ENCODE measurements at regions not wholly inside any gene's neighbourhood (a gene's known extent, or its start where the extent isn't known, plus 50 kb on each side); places are given as distances from the start of the nearest gene placed in this dataset.
"Not testable (repeated sequence)": the region's sequence is repeated elsewhere in the genome, so short reads cannot be mapped to it uniquely, and the experiment has no call there.

- DNase-seq (ENCODE audit: low read depth in 3 of 3, low spot score in 1 of 3): no peak
Observed at GRCh38 chrY:12358337-12358736, 342.7 kb upstream of the USP9Y start.

- DNase-seq (ENCODE audit: low read depth in 3 of 3, low spot score in 1 of 3): no peak
Observed at GRCh38 chrY:12359867-12360266, 341.2 kb upstream of the USP9Y start.

GRCh38 chrY:12360496-12360895, 340.5 kb upstream of the USP9Y start:
- DNase-seq (ENCODE audit: low read depth in 3 of 3, low spot score in 1 of 3): no peak

DNA sequence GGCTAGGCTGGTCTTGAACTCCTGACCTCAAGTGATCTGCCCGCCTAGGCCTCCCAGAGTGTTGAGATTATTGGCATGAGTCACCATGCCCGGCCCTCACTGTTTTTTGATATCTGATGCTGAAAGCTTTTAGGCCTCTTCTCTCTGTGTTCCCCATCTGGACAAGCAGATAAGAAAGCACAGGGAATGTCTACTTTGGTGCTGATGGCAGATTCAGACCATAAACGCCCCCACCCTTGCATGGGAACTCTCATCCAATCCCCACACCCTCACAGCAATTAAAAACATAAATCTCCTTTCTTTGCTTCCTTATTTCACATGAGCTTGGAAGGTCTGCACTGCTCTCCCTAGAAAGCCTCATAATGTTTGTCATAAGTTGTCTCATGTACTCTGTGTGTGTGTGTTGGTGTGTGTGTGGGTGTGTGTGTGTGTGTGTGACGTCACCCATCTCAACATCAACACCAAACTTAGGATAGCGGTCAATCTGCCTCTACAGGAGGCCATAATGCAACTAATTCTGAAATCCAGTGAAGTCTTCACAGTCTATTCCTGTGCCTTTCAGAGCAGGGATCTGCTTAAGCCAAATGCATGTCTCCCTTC, 335.6 kb upstream of the USP9Y start:
- no peak for DNase-seq (ENCODE audit: low read depth in 3 of 3, low spot score in 1 of 3)

DNA sequence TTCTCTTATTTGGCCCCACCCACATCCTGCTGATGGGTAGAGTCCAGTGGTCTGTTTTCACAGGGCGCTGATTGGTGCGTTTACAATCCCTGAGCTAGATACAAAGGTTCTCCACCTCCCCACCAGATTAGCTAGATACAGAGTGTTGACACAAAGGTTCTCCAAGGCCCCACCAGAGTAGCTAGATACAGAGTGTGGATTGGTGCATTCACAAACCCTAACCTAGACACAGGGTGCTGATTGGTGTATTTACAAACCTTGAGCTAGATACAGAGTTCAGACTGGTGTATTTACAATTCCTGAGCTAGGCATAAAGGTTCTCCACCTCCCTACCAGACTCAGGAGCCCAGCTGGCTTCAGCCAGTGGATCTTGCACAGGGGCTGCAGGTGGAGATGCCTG, 326.4 kb upstream of the USP9Y start:
- DNase-seq (ENCODE audit: low read depth in 3 of 3, low spot score in 1 of 3): not testable (repeated sequence)

GRCh38 chrY:12391655-12392559, 309.1 kb upstream of the USP9Y start:
- DNase-seq (ENCODE audit: low read depth in 3 of 3, low spot score in 1 of 3): not testable (repeated sequence)

DNA sequence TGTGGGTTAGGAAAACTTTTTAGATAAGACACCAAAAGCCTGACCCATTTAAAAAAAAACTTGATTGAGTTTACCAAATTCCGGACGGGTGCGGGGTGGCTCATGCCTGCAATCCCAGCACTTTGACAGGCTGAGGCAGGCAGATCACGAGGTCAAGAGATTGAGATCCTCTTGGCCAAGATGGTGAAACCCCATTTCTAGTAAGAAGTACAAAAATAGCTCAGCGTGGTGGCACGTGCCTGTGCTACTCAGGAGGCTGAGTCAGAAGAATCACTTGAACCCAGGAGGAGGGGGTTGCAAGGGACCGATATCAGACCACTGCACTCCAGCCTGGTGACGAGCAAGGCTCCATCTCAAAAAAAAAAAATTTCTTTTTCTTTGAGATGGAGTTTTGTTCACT, 307.8 kb upstream of the USP9Y start:
- DNase-seq (ENCODE audit: low read depth in 3 of 3, low spot score in 1 of 3): no peak

GRCh38 chrY:12395381-12396120, 305.5 kb upstream of the USP9Y start:
- DNase-seq (ENCODE audit: low read depth in 3 of 3, low spot score in 1 of 3): not testable (repeated sequence)

- DNase-seq (ENCODE audit: low read depth in 3 of 3, low spot score in 1 of 3): no peak
Observed at GRCh38 chrY:12403916-12404315, 297.1 kb upstream of the USP9Y start.

DNA sequence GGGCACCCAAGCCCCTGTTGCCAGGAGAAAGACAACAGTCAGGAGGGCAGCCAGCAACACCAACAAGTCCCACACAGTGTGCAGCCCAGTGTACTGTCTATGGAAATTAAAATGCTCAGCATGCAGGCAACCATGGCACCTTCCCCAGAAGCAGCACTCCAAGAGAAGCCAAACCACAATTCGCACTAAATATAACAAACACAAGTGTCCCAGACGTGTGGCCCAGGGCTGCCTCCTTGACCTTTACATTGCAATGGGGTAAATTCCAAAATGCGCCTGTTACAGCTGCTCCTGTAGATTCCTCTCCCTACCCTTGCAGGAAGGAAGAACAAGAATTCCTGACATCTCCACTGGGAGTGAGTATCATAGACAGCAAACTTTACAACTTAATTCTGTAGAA, 292.8 kb upstream of the USP9Y start:
- DNase-seq (ENCODE audit: low read depth in 3 of 3, low spot score in 1 of 3): no peak

- DNase-seq (ENCODE audit: low read depth in 3 of 3, low spot score in 1 of 3): no peak
Observed at GRCh38 chrY:12410696-12411095, 290.3 kb upstream of the USP9Y start.

- no peak for DNase-seq (ENCODE audit: low read depth in 3 of 3, low spot score in 1 of 3)
Observed at GRCh38 chrY:12421072-12421787, 279.8 kb upstream of the USP9Y start.

DNA sequence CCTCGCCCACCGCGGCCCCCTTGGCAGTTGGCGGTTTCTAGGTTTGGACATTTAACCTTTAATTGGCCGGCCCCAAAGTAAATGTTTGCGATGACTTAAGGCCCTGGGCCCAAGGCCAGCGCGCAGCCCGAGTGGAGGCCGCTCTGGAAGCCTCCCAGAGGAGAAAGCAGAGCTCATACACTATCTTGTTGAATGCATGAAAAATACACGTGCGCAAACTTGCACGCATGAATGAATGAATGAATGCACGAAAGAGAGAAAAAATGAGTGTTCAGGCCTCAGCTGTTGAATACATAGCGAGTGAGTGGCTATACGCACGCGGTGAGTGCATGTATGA, 279.3 kb upstream of the USP9Y start:
- no peak for DNase-seq (ENCODE audit: low read depth in 3 of 3, low spot score in 1 of 3)

GRCh38 chrY:12422536-12422935, 278.5 kb upstream of the USP9Y start:
- no peak for DNase-seq (ENCODE audit: low read depth in 3 of 3, low spot score in 1 of 3)

DNA sequence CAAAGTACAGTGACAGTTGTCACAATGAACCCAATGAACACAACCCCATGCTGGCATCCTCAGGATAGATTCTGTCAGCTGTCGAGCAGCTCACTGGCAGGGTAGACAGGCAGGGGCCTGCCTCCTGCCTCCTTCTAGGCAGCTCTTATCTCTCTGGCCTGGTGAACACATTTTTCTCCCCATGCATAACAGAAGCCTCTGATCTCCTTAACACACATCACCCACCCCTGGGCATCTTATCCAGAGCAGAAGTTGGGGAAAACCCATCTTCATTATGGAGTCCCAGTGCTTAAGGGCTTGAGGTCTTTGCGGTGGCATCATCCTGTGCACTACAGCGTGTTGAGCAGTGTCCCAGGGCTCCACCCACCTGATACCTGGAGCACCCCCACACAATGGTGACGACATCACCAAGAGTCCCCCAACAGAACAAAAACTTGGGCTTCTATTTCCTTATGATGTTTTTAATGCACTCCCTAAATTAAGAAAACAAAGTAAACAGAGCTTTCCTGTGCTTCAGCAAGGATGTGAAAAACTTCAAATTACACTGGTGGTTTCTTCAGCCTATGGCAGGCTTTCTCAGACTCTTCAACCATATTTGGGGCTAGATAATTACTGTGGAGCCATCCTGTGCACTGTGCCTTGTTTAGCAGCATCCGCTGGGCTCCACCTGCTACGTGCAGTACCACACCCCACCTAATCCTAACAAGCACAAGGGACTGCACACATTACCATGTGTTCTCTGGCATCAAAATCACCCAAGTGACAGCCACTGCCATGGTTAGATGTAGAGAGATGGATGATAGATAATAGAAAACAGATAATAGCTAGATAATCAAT, 277.4 kb upstream of the USP9Y start:
- no peak for DNase-seq (ENCODE audit: low read depth in 3 of 3, low spot score in 1 of 3)

DNA sequence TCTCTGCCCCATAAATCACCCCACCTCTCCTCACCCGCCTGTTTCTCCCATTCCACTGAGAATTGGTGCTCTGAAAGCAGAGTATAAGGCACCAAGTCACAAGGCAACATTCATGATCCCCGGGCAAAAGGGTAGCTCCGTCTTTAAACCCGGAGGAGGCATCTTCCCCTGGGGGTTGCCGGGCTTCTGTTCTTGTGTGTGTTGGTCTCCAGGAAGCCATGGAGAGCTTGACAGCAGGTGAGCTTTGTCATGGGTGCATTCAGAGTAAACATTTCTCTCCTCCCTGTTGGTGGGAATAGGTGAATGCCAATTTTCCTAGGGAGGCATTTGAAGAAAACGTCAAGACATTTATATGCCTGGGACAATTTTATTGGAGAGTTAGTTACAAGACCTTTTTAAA, 275.5 kb upstream of the USP9Y start:
- DNase-seq (ENCODE audit: low read depth in 3 of 3, low spot score in 1 of 3): no peak

GRCh38 chrY:12427361-12427760, 273.7 kb upstream of the USP9Y start:
- no peak for DNase-seq (ENCODE audit: low read depth in 3 of 3, low spot score in 1 of 3)

DNA sequence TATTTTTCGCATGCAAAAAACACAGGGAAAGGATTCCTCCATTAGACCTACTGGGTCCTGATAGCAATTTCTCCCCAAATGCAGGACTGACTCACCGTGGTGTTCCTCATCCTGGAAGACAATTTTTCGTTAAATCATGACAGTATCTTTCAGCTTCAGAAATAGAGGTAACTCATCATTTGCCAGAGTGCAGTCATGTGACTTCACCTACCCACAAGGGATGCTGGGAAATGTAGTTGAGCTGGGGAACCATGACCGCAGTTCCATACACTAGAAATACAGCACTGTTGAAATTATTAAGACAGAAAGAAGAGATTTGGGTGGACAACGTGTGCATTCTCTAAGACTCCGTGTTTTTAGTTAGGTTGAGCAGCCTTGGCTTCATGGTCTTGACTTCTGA, 269.5 kb upstream of the USP9Y start:
- no peak for DNase-seq (ENCODE audit: low read depth in 3 of 3, low spot score in 1 of 3)

- not testable (repeated sequence) for DNase-seq (ENCODE audit: low read depth in 3 of 3, low spot score in 1 of 3)
Observed at GRCh38 chrY:12438823-12439222, 262.2 kb upstream of the USP9Y start.

- DNase-seq (ENCODE audit: low read depth in 3 of 3, low spot score in 1 of 3): no peak
Observed at GRCh38 chrY:12444200-12444599, 256.8 kb upstream of the USP9Y start.

Data from stimulated activated CD4-positive, alpha-beta T cell treated with anti-CD3 and anti-CD28 coated beads, TNF-alpha, amount 100 ng/mL, for 1 hour (primary cell).